ENCODE measurements at regions not wholly inside any gene's neighbourhood (a gene's known extent, or its start where the extent isn't known, plus 50 kb on each side); places are given as distances from the start of the nearest gene placed in this dataset.

DNA sequence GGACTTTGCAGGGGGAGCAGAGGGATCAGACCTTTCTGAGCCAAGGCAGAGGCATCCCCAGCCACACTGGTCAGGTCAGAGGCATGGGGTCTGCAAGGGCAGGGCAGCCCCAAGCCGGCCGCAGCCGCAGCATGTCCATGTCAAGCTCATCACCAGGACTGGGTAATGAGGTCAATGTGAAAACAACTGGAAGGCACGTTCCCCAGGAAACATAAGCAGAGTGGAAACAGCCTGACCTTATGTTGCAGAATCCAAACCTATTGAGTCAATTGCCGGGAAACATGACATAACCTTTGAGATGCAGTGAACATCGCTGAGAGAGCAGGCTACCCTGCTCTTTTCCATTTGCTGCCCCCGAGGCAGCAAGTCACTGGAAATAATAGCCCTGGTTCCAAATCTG is 315.1 kb upstream of the IGF1R start:
- Histone ChIP-seq H3K79me2 (ENCODE audit: low read length) (no peaks in the 10 kb centered on the region), H3K4me2 (ENCODE audit: low read length) (no peak overlapping the region), H3K4me3 (ENCODE audit: low read length) (no peak overlapping the region), H2AFZ (ENCODE audit: low read length) (no peak overlapping the region), H3K4me1 (ENCODE audit: insufficient read depth, low read length) (no peaks in the 10 kb centered on the region), H3K9ac (ENCODE audit: low read length) (no peak overlapping the region), H3K27me3 (ENCODE audit: low read length) (peaks cover 81% of the 10 kb centered on the region), H3K27ac (ENCODE audit: low read length) (no peak overlapping the region), H3K9me2 (replicated peaks; ENCODE audit: low read length) (no peaks in the 10 kb centered on the region), H3K9me3 (ENCODE audit: low read length) (no peaks in the 10 kb centered on the region), H4K20me1 (ENCODE audit: low read length) (no peaks in the 10 kb centered on the region), H3F3A (ENCODE audit: low read length, unreplicated experiment) (no peaks in the 10 kb centered on the region), H3K36me3 (ENCODE audit: low read depth, low read length) (no peaks in the 10 kb centered on the region)
- ChIA-PET CTCF (no interaction called here), POLR2A (ENCODE audit: unreplicated experiment) (no interaction called here)
- DNase-seq: no peak
- intact Hi-C loops (cut with micrococcal nuclease): no loop called here
- no TSS peak for BruUV-seq (replicated peaks)
- TF ChIP-seq, protein P1, sequence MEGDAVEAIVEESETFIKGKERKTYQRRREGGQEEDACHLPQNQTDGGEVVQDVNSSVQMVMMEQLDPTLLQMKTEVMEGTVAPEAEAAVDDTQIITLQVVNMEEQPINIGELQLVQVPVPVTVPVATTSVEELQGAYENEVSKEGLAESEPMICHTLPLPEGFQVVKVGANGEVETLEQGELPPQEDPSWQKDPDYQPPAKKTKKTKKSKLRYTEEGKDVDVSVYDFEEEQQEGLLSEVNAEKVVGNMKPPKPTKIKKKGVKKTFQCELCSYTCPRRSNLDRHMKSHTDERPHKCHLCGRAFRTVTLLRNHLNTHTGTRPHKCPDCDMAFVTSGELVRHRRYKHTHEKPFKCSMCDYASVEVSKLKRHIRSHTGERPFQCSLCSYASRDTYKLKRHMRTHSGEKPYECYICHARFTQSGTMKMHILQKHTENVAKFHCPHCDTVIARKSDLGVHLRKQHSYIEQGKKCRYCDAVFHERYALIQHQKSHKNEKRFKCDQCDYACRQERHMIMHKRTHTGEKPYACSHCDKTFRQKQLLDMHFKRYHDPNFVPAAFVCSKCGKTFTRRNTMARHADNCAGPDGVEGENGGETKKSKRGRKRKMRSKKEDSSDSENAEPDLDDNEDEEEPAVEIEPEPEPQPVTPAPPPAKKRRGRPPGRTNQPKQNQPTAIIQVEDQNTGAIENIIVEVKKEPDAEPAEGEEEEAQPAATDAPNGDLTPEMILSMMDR (conservative IDR thresholded peaks at IDR 0.05; ENCODE audit: low read depth, low read length): no peak
- TF ChIP-seq EZH2phosphoT487 (IDR thresholded peaks at IDR 0.05; ENCODE audit: borderline replicate concordance, low read length) (no peak), EZH2 (IDR thresholded peaks at IDR 0.05; ENCODE audit: low read length, unreplicated experiment) (no peak)
- ATAC-seq: no peak

DNA sequence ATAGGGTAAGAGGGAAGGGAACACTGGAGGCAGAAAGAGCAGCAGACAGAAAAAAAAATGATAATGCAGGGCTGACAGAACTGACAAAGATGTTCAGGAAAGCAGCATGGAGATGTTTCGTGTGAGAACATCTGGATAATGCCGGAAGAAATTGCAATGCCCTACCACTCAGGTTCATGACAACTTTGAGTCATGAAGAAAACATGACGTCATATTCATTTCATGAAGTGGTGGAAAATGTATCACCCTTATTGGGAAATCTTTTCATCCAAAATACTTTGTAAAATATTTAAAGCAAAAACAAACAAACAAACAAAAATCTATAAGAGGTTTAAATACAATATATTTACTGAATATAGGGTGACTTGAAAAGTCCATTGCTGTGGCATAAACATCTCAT is 305.4 kb upstream of the IGF1R start:
- Histone ChIP-seq H3F3A (ENCODE audit: low read length, unreplicated experiment) (no peaks in the 10 kb centered on the region), H3K4me1 (ENCODE audit: insufficient read depth, low read length) (no peaks in the 10 kb centered on the region), H3K9ac (ENCODE audit: low read length) (no peak overlapping the region), H3K27me3 (ENCODE audit: low read length) (peaks cover 37% of the 10 kb centered on the region), H4K20me1 (ENCODE audit: low read length) (no peaks in the 10 kb centered on the region), H3K9me3 (ENCODE audit: low read length) (no peaks in the 10 kb centered on the region), H3K9me2 (replicated peaks; ENCODE audit: low read length) (no peaks in the 10 kb centered on the region), H2AFZ (ENCODE audit: low read length) (no peak overlapping the region), H3K79me2 (ENCODE audit: low read length) (no peaks in the 10 kb centered on the region), H3K4me2 (ENCODE audit: low read length) (no peak overlapping the region), H3K27ac (ENCODE audit: low read length) (no peak overlapping the region), H3K36me3 (ENCODE audit: low read depth, low read length) (no peaks in the 10 kb centered on the region), H3K4me3 (ENCODE audit: low read length) (no peak overlapping the region)
- intact Hi-C loops (cut with micrococcal nuclease): no loop called here
- DNase-seq: no peak
- ChIA-PET POLR2A (ENCODE audit: unreplicated experiment) (no interaction called here), CTCF (no interaction called here)
- no peak for ATAC-seq
- no TSS peak for BruUV-seq (replicated peaks)
- TF ChIP-seq, protein P1 (conservative IDR thresholded peaks at IDR 0.05; ENCODE audit: low read depth, low read length): no peak
- TF ChIP-seq EZH2phosphoT487 (IDR thresholded peaks at IDR 0.05; ENCODE audit: borderline replicate concordance, low read length) (no peak), EZH2 (IDR thresholded peaks at IDR 0.05; ENCODE audit: low read length, unreplicated experiment) (no peak)

DNA sequence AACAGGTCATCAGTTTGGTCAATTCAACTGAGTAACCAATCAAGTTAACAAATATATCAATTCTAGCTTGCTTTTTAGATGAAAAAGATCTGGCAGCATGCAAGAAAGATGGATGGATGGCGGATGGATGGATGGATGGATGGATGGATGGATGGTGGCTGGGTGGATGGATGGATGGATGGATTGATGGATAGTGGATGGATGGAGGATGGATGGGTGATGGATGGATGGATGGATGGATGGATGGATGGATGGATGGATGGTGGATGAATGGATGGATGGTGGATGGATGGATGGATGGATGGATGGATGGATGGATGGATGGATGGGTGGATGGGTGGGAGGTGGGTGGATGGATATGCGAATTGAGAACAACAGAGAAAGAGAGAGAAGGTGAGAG is 303.7 kb upstream of the IGF1R start:
- Histone ChIP-seq H3K4me1 (ENCODE audit: insufficient read depth, low read length) (no peaks in the 10 kb centered on the region), H3K9me2 (replicated peaks; ENCODE audit: low read length) (no peaks in the 10 kb centered on the region), H3F3A (ENCODE audit: low read length, unreplicated experiment) (no peaks in the 10 kb centered on the region), H3K36me3 (ENCODE audit: low read depth, low read length) (no peaks in the 10 kb centered on the region), H3K79me2 (ENCODE audit: low read length) (no peaks in the 10 kb centered on the region), H3K27me3 (ENCODE audit: low read length) (peaks cover 33% of the 10 kb centered on the region), H3K4me2 (ENCODE audit: low read length) (no peak overlapping the region), H4K20me1 (ENCODE audit: low read length) (no peaks in the 10 kb centered on the region), H3K27ac (ENCODE audit: low read length) (no peak overlapping the region), H3K4me3 (ENCODE audit: low read length) (no peak overlapping the region), H2AFZ (ENCODE audit: low read length) (no peak overlapping the region), H3K9ac (ENCODE audit: low read length) (no peak overlapping the region), H3K9me3 (ENCODE audit: low read length) (no peaks in the 10 kb centered on the region)
- ChIA-PET CTCF (no interaction called here), POLR2A (ENCODE audit: unreplicated experiment) (no interaction called here)
- ATAC-seq: no peak
- TF ChIP-seq EZH2 (IDR thresholded peaks at IDR 0.05; ENCODE audit: low read length, unreplicated experiment): no peak
- TF ChIP-seq, protein P1 (conservative IDR thresholded peaks at IDR 0.05; ENCODE audit: low read depth, low read length): no peak
- TF ChIP-seq EZH2phosphoT487 (IDR thresholded peaks at IDR 0.05; ENCODE audit: borderline replicate concordance, low read length): no peak
- intact Hi-C loops (cut with micrococcal nuclease): no loop called here
- DNase-seq: no peak
- no TSS peak for BruUV-seq (replicated peaks)
